Kidney (tissue), 13 donors: ENCODE measurements at regions not wholly inside any gene's neighbourhood (a gene's known extent, or its start where the extent isn't known, plus 50 kb on each side); places are given as distances from the start of the nearest gene placed in this dataset.

ENCODE experiments used
- DNase-seq, 5 donors: peaks; one replicate each; pipeline ENCODE4 v3.0.0-alpha.2; 2013 to 2020
- FAIRE-seq: peaks from 2 replicates; lab custom pipeline; 2012; peaks lifted over from hg19 to GRCh38; lab: Jason Lieb, UNC
- H3K27ac ChIP-seq, 2 donors: one replicate each; pipeline ENCODE4 v1.7.0; 2013; ENCODE audit warnings: low read depth in 2 of 2, low read length in 2 of 2, inconsistent platforms in 1 of 2
- H3K27me3 ChIP-seq: one replicate; pipeline ENCODE4 v1.7.1; 2013; ENCODE audit warnings: low read length, inconsistent platforms; ENCODE audit not compliant: control insufficient read depth, insufficient read depth
- H3K36me3 ChIP-seq, 3 donors: one replicate each; pipeline versions ENCODE4 v1.7.0 to v1.7.1; 2013; ENCODE audit warnings: low read length in 3 of 3, control low read depth in 1 of 3, inconsistent platforms in 1 of 3; ENCODE audit not compliant: insufficient read depth in 3 of 3, control insufficient read depth in 2 of 3
- H3K4me1 ChIP-seq, 3 donors: one replicate each; pipeline versions ENCODE4 v1.7.0 to v1.7.1; 2013; ENCODE audit warnings: low read length in 3 of 3, inconsistent platforms in 1 of 3, low read depth in 1 of 3; ENCODE audit not compliant: control insufficient read depth in 2 of 3, insufficient read depth in 2 of 3
- H3K4me3 ChIP-seq, 3 donors: one replicate each; pipeline versions ENCODE4 v1.7.0 to v1.8.1; 2013; ENCODE audit warnings: low read length in 3 of 3, control low read depth in 1 of 3, inconsistent platforms in 1 of 3
- H3K9ac ChIP-seq, 3 donors: one replicate each; pipeline versions ENCODE4 v1.7.0 to v1.7.1; 2013; ENCODE audit warnings: low read length in 3 of 3, control low read depth in 1 of 3, inconsistent platforms in 1 of 3
- H3K9me3 ChIP-seq, 3 donors: one replicate each; pipeline versions ENCODE4 v1.7.0 to v1.7.1; 2013; ENCODE audit warnings: low read length in 3 of 3, control low read depth in 1 of 3, inconsistent platforms in 1 of 3; ENCODE audit not compliant: control insufficient read depth in 2 of 3, insufficient read depth in 1 of 3
- intact Hi-C: fragments of 100-400 bp; cut with DNase I; formaldehyde crosslinking; loops from one replicate; pipeline ENCODE4 v1.11.1; 2022
- TF ChIP-seq, protein P1 (sequence below): IDR thresholded peaks from 3 replicates; pipeline ENCODE4 v1.5.1; 2012; ENCODE audit warnings: mild to moderate bottlenecking, moderate library complexity, borderline replicate concordance; ENCODE audit not compliant: insufficient read depth; ENCODE audit errors: extremely low read depth
- donor health status: control.
- donor health status: control.
- donor health status: control.
- donor health status: control.
- donor health status: control.
- donor health status: DM: yes; HTN: yes; CAD: no.
- donor health status: Normal renal cell carcinoma (clear cell type).

DNA sequence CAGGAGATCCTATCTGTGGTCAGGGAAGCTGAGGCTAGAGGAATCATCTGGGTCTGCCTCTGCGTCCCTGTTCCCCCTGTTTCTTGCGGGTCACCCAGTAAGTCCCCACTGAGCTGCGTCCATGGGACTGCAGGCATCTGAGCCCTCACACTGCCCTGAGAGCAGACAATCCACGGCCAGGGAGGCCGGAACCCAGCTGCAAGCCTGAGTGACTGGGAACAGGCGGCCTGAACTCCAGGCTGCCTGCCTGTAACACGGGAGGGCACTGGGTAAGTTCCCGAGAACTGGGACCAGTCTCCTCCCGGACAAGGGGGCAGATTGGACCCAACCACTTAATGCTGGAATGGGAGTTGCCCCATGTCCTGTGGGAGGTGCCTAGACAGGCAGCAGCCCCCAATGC, 727.4 kb downstream of the BRD1 start:
- FAIRE-seq (no peak), DNase-seq (peak in 1 of 5 donors; percentile 46)
- Histone ChIP-seq H3K9me3 (peaks cover 0 to 1% (median 0%) of the 10 kb centered on the region in 3 donors), H3K27ac (no peak overlapping the region), H3K9ac (no peak overlapping the region), H3K36me3 (no peaks in the 10 kb centered on the region), H3K27me3 (peaks cover 2% of the 10 kb centered on the region), H3K4me1 (no peaks in the 10 kb centered on the region), H3K4me3 (no peak overlapping the region)
- TF ChIP-seq, protein P1, sequence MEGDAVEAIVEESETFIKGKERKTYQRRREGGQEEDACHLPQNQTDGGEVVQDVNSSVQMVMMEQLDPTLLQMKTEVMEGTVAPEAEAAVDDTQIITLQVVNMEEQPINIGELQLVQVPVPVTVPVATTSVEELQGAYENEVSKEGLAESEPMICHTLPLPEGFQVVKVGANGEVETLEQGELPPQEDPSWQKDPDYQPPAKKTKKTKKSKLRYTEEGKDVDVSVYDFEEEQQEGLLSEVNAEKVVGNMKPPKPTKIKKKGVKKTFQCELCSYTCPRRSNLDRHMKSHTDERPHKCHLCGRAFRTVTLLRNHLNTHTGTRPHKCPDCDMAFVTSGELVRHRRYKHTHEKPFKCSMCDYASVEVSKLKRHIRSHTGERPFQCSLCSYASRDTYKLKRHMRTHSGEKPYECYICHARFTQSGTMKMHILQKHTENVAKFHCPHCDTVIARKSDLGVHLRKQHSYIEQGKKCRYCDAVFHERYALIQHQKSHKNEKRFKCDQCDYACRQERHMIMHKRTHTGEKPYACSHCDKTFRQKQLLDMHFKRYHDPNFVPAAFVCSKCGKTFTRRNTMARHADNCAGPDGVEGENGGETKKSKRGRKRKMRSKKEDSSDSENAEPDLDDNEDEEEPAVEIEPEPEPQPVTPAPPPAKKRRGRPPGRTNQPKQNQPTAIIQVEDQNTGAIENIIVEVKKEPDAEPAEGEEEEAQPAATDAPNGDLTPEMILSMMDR, result no peak
- intact Hi-C loops, result no loop called here

DNA sequence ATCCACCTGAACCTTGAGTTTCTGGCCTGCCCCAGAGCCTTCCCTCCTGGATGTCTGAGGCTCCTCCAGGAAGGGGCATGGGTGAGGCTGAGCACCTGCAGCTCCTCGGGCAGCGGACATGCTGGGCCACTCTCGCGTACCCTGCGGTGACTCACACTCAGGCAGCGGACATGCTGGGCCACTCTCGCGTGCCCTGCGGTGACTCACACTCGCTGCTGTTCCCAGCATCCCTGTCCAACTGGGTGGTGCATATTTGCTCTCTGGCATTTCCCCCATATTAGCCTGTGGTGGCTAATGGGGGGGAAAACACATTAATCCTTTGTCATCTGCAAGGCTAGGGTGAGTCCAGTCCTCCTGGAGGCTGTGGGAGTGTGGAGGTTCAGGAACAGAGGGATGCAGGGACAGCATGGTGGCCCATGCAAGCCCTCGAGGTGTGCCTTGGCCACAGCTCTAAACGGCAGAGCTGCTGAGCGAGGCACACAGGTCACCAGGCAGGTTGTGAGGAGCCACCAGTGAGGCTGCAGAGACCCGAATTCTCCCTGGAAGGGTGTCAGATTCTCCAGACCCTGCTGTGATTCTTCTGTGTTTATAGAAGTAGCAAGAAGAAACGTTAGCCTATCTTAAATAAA, 728.1 kb downstream of the BRD1 start:
- H3K9ac ChIP-seq, result no peak overlapping the region
- no peak for FAIRE-seq
- intact Hi-C loops, result no loop called here

DNA sequence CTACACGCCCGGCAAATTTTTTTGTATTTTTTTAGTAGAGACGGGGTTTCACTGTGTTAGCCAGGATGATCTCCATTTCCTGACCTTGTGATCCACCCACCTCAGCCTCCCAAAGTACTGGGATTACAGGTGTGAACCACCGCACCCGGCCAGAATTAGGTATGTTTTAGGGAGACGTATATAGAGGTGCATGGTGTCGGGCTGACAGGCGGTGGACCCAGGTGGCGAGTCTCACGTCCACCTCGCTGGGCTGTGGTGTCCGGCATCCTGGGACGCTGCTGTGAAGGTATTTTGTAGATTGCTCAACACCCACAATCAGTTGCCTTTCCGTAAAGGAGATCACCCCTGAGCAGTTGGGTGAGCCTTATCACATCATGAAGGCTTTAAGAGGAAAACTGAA, 728.6 kb downstream of the BRD1 start:
- Histone ChIP-seq H3K4me3 (no peak overlapping the region), H3K27ac (no peak overlapping the region), H3K9me3 (no peaks in the 10 kb centered on the region), H3K27me3 (no peaks in the 10 kb centered on the region), H3K36me3 (no peaks in the 10 kb centered on the region), H3K9ac (no peak overlapping the region), H3K4me1 (no peaks in the 10 kb centered on the region)
- TF ChIP-seq, protein P1, result no peak
- DNase-seq, result peak in 1 of 5 donors; percentile 39
- FAIRE-seq, result no peak
- intact Hi-C loops, result no loop called here

More for the DNA sequence above, 728.1 kb downstream of the BRD1 start:
- peak in 1 of 5 donors; percentile 37 for DNase-seq
- Histone ChIP-seq H3K9me3 (peaks cover 0 to 1% (median 0%) of the 10 kb centered on the region in 3 donors), H3K36me3 (no peaks in the 10 kb centered on the region), H3K4me1 (no peaks in the 10 kb centered on the region), H3K27me3 (peaks cover 2% of the 10 kb centered on the region), H3K4me3 (no peak overlapping the region), H3K27ac (no peak overlapping the region)
- TF ChIP-seq, protein P1, result no peak
